ENCODE measurements at regions not wholly inside any gene's neighbourhood (a gene's known extent, or its start where the extent isn't known, plus 50 kb on each side); places are given as distances from the start of the nearest gene placed in this dataset.

DNA sequence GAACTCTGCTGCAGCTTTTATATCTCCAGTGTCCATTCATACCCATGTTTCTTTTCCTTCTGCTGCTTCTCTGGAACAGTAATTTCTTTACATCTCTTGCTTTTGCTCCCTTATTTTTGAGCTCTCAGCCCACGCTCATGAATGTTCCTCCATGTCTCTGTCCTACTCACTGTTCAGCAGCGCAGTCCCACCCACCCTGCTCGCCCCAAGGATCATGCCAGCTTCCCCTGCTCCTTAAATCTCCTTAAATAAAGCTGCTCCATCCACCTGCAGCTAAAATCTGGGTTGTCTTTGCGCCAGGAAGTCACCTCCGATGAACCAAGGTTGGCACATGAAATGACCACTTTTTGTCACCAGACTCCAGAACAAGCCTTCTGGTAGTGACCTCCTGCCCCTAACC, 201.1 kb upstream of the RGS6 start:
- TF ChIP-seq CTCF (IDR thresholded peaks at IDR 0.05) (no peak), POLR2A (IDR thresholded peaks at IDR 0.05) (no peak)

Measured in right lobe of liver (tissue), 4 donors.